ENCODE measurements at regions not wholly inside any gene's neighbourhood (a gene's known extent, or its start where the extent isn't known, plus 50 kb on each side); places are given as distances from the start of the nearest gene placed in this dataset.

- peak overlapping the region in 1 of 4 donors; percentile 28 for H3K27ac ChIP-seq
- H3K4me3 ChIP-seq, result no peak overlapping the region
- no peaks in the 10 kb centered on the region for H3K27me3 ChIP-seq
- peak in 1 of 3 donors; percentile 56 for DNase-seq
- peaks cover 0 to 3% (median 0%) of the 10 kb centered on the region in 4 donors for H3K9me3 ChIP-seq
- no peaks in the 10 kb centered on the region for H3K36me3 ChIP-seq
- H3K4me1 ChIP-seq, result peaks cover 0 to 37% (median 0%) of the 10 kb centered on the region in 4 donors
- no peak for TF ChIP-seq CTCF (IDR thresholded peaks at IDR 0.05)
- no peak for TF ChIP-seq POLR2A (IDR thresholded peaks at IDR 0.05)
Observed at GRCh38 chr16:73204359-73205152, 156.6 kb upstream of the ZFHX3 start.

GRCh38 chr16:73202161-73202729 lies 154.3 kb upstream of the ZFHX3 start:
- Histone ChIP-seq H3K27ac (no peak overlapping the region), H3K27me3 (no peaks in the 10 kb centered on the region), H3K9me3 (no peaks in the 10 kb centered on the region), H3K36me3 (no peaks in the 10 kb centered on the region), H3K4me3 (no peak overlapping the region), H3K4me1 (peaks cover 0 to 37% (median 0%) of the 10 kb centered on the region in 4 donors)
- TF ChIP-seq POLR2A (IDR thresholded peaks at IDR 0.05), result no peak
- no peak for TF ChIP-seq CTCF (IDR thresholded peaks at IDR 0.05)
- peak in 2 of 3 donors; percentile 72 to 82 for DNase-seq

GRCh38 chr16:73199214-73199613 lies 151.3 kb upstream of the ZFHX3 start:
- Histone ChIP-seq H3K4me1 (peaks cover 0 to 27% (median 0%) of the 10 kb centered on the region in 4 donors), H3K4me3 (no peak overlapping the region), H3K9me3 (no peaks in the 10 kb centered on the region), H3K27me3 (no peaks in the 10 kb centered on the region), H3K36me3 (no peaks in the 10 kb centered on the region), H3K27ac (no peak overlapping the region)
- no peak for DNase-seq
- TF ChIP-seq CTCF (IDR thresholded peaks at IDR 0.05), result no peak

- H3K36me3 ChIP-seq, result no peaks in the 10 kb centered on the region
- peaks cover 0 to 19% (median 0%) of the 10 kb centered on the region in 4 donors for H3K4me1 ChIP-seq
- H3K4me3 ChIP-seq, result no peak overlapping the region
- TF ChIP-seq CTCF (IDR thresholded peaks at IDR 0.05), result no peak
- TF ChIP-seq POLR2A (IDR thresholded peaks at IDR 0.05), result no peak
- no peak for DNase-seq
- H3K27ac ChIP-seq, result no peak overlapping the region
- no peaks in the 10 kb centered on the region for H3K27me3 ChIP-seq
- no peaks in the 10 kb centered on the region for H3K9me3 ChIP-seq
Observed at GRCh38 chr16:73198481-73198880, 150.6 kb upstream of the ZFHX3 start.

GRCh38 chr16:73197598-73197997 lies 149.7 kb upstream of the ZFHX3 start:
- no peak overlapping the region for H3K27ac ChIP-seq
- no peaks in the 10 kb centered on the region for H3K36me3 ChIP-seq
- peaks cover 0 to 11% (median 0%) of the 10 kb centered on the region in 4 donors for H3K4me1 ChIP-seq
- no peak overlapping the region for H3K4me3 ChIP-seq
- H3K27me3 ChIP-seq, result no peaks in the 10 kb centered on the region
- no peak for DNase-seq
- TF ChIP-seq POLR2A (IDR thresholded peaks at IDR 0.05) (no peak), CTCF (IDR thresholded peaks at IDR 0.05) (no peak)
- no peaks in the 10 kb centered on the region for H3K9me3 ChIP-seq
